ENCODE measurements at regions not wholly inside any gene's neighbourhood (a gene's known extent, or its start where the extent isn't known, plus 50 kb on each side); places are given as distances from the start of the nearest gene placed in this dataset.
"Not testable (repeated sequence)": the region's sequence is repeated elsewhere in the genome, so short reads cannot be mapped to it uniquely, and the experiment has no call there.

- DNase-seq = peak; percentile 79
Observed at GRCh38 chr5:17989567-17990563, 355.6 kb downstream of the TAF11L14 start.

- DNase-seq = peak; percentile 33
Observed at GRCh38 chr5:17991775-17992174, 357.5 kb downstream of the TAF11L14 start.

- no peak for DNase-seq
Observed at GRCh38 chr5:17992291-17992690, 358.0 kb downstream of the TAF11L14 start.

- no peak for DNase-seq
Observed at GRCh38 chr5:17995997-17996396, 361.7 kb downstream of the TAF11L14 start.

GRCh38 chr5:17999858-18000257, 365.6 kb downstream of the TAF11L14 start:
- DNase-seq = no peak

GRCh38 chr5:18000744-18001143, 366.5 kb downstream of the TAF11L14 start:
- no peak for DNase-seq

GRCh38 chr5:18003312-18003711, 369.1 kb downstream of the TAF11L14 start:
- no peak for DNase-seq

- no peak for DNase-seq
Observed at GRCh38 chr5:18003784-18004183, 369.5 kb downstream of the TAF11L14 start.

- DNase-seq = not testable (repeated sequence)
Observed at GRCh38 chr5:18006235-18006634, 372.0 kb downstream of the TAF11L14 start.

GRCh38 chr5:18008940-18009339, 374.7 kb downstream of the TAF11L14 start:
- DNase-seq = no peak

GRCh38 chr5:18010053-18010452, 375.8 kb downstream of the TAF11L14 start:
- DNase-seq = no peak

GRCh38 chr5:18018472-18018871, 384.2 kb downstream of the TAF11L14 start:
- no peak for DNase-seq

- no peak for DNase-seq
Observed at GRCh38 chr5:18023275-18023674, 389.0 kb downstream of the TAF11L14 start.

- DNase-seq = peak; percentile 14
Observed at GRCh38 chr5:18023986-18024385, 389.7 kb downstream of the TAF11L14 start.

GRCh38 chr5:18024542-18024941, 390.3 kb downstream of the TAF11L14 start:
- DNase-seq = no peak

GRCh38 chr5:18027241-18027867, 393.1 kb downstream of the TAF11L14 start:
- DNase-seq = no peak

- no peak for DNase-seq
Observed at GRCh38 chr5:18028036-18028435, 393.8 kb downstream of the TAF11L14 start.

GRCh38 chr5:18032744-18033143, 398.5 kb downstream of the TAF11L14 start:
- no peak for DNase-seq

- no peak for DNase-seq
Observed at GRCh38 chr5:18036531-18036930, 402.3 kb downstream of the TAF11L14 start.

GRCh38 chr5:18037718-18038117, 403.5 kb downstream of the TAF11L14 start:
- no peak for DNase-seq

- no peak for DNase-seq
Observed at GRCh38 chr5:18043344-18043743, 409.1 kb downstream of the TAF11L14 start.

GRCh38 chr5:18048449-18048848, 414.2 kb downstream of the TAF11L14 start:
- no peak for DNase-seq

GRCh38 chr5:18050345-18050744, 416.1 kb downstream of the TAF11L14 start:
- no peak for DNase-seq

GRCh38 chr5:18050776-18051175, 416.5 kb downstream of the TAF11L14 start:
- no peak for DNase-seq

All from NCI-H1436 treated with DMSO at 0.1 percent for 48 hours (cell line).